ENCODE measurements at regions not wholly inside any gene's neighbourhood (a gene's known extent, or its start where the extent isn't known, plus 50 kb on each side); places are given as distances from the start of the nearest gene placed in this dataset.
A peak's percentile ranks its signal among the peaks of the same experiment; 100 is the strongest.

- H3K27ac Mint-ChIP-seq, result peak overlapping the region; percentile 95
These were observed 49.9 kb downstream of the SYNE3 start for GRCh38 chr14:95466506-95466905.

DNA sequence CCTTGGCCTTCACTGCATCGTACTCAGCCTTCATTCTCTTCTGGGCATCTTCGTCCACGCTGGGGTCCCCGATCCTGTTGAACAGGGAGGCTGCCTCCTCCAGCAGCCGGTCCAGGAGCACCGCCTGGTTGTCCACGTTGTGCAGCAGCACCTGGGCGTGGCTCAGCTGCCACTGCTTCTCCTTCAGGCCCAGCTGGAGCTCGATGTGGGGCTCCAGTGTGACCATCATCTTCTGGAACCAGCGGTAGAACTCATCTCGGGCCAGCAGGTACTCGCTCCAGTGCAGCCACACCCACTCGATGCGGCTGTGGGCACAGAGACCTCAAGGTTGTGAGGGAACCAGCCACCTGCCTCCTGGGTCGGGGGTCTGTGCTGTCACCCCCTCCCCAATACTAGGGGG lies 50.5 kb downstream of the SYNE3 start:
- no peaks in the 10 kb centered on the region for H3K9me3 Mint-ChIP-seq
- no peak overlapping the region for H3K4me3 Mint-ChIP-seq
- Histone ChIP-seq H3K36me3 (ENCODE audit: insufficient read depth, low read length) (peaks cover 64% of the 10 kb centered on the region), H3K27ac (ENCODE audit: low read depth in 1 of 2, low read length in 2 of 2) (peak overlapping the region; percentile 80 to 84), H3K27me3 (ENCODE audit: control insufficient read depth in 1 of 2, insufficient read depth in 2 of 2, low read length in 2 of 2) (no peaks in the 10 kb centered on the region), H3K4me3 (ENCODE audit: low read length) (no peak overlapping the region), H3K4me1 (ENCODE audit: insufficient read depth, low read length) (peaks cover 64% of the 10 kb centered on the region), H3K9me3 (ENCODE audit: control insufficient read depth in 1 of 2, insufficient read depth in 1 of 2, low read length in 2 of 2) (no peaks in the 10 kb centered on the region)
- TF ChIP-seq CTCF (IDR thresholded peaks at IDR 0.05), result no peak
- CTCF ChIA-PET, result no interaction called here
- peak overlapping the region; percentile 95 for H3K27ac Mint-ChIP-seq
- no peak for DNase-seq
- peaks cover 72% of the 10 kb centered on the region for H3K4me1 Mint-ChIP-seq (ENCODE audit: low read depth)
- POLR2A ChIA-PET, result interaction anchor here (0.6 to 1.2 kb wide), 2 partner anchors 31 to 53 kb away, joined by 3 to 4 read pairs; no protein-coding TSS in a partner anchor
- ATAC-seq (ENCODE audit: poor library complexity), result no peak
- peaks cover 66% of the 10 kb centered on the region for H3K36me3 Mint-ChIP-seq (ENCODE audit: low read depth)
- intact Hi-C loops (cut with DNase I, micrococcal nuclease), result no loop called here
- H3K27me3 Mint-ChIP-seq, result no peaks in the 10 kb centered on the region

More at GRCh38 chr14:95466506-95466905, 49.9 kb downstream of the SYNE3 start:
- Histone ChIP-seq H3K27me3 (ENCODE audit: control insufficient read depth in 1 of 2, insufficient read depth in 2 of 2, low read length in 2 of 2) (no peaks in the 10 kb centered on the region), H3K4me1 (ENCODE audit: insufficient read depth, low read length) (peaks cover 63% of the 10 kb centered on the region), H3K4me3 (ENCODE audit: low read length) (no peak overlapping the region), H3K27ac (ENCODE audit: low read depth in 1 of 2, low read length in 2 of 2) (peak overlapping the region; percentile 80 to 84), H3K9me3 (ENCODE audit: control insufficient read depth in 1 of 2, insufficient read depth in 1 of 2, low read length in 2 of 2) (no peaks in the 10 kb centered on the region), H3K36me3 (ENCODE audit: insufficient read depth, low read length) (peaks cover 64% of the 10 kb centered on the region)
- no peaks in the 10 kb centered on the region for H3K9me3 Mint-ChIP-seq
- H3K4me1 Mint-ChIP-seq (ENCODE audit: low read depth), result peaks cover 70% of the 10 kb centered on the region
- no peak for TF ChIP-seq CTCF (IDR thresholded peaks at IDR 0.05)
- ATAC-seq (ENCODE audit: poor library complexity) (no peak), DNase-seq (no peak)
- H3K36me3 Mint-ChIP-seq (ENCODE audit: low read depth), result peaks cover 72% of the 10 kb centered on the region
- no peaks in the 10 kb centered on the region for H3K27me3 Mint-ChIP-seq
- CTCF ChIA-PET, result no interaction called here
- POLR2A ChIA-PET, result no interaction called here
- no peak overlapping the region for H3K4me3 Mint-ChIP-seq
- intact Hi-C loops (cut with DNase I, micrococcal nuclease), result no loop called here

- peaks cover 78% of the 10 kb centered on the region for H3K4me1 Mint-ChIP-seq (ENCODE audit: low read depth)
- peak overlapping the region; percentile 80 to 84 for H3K27ac ChIP-seq (ENCODE audit: low read depth in 1 of 2, low read length in 2 of 2)
- H3K4me3 Mint-ChIP-seq, result no peak overlapping the region
- H3K9me3 Mint-ChIP-seq, result no peaks in the 10 kb centered on the region
- DNase-seq, result no peak
- H3K36me3 ChIP-seq (ENCODE audit: insufficient read depth, low read length), result peaks cover 67% of the 10 kb centered on the region
- no peaks in the 10 kb centered on the region for H3K9me3 ChIP-seq (ENCODE audit: control insufficient read depth in 1 of 2, insufficient read depth in 1 of 2, low read length in 2 of 2)
- ATAC-seq (ENCODE audit: poor library complexity), result no peak
- H3K36me3 Mint-ChIP-seq (ENCODE audit: low read depth), result peaks cover 66% of the 10 kb centered on the region
- H3K4me1 ChIP-seq (ENCODE audit: insufficient read depth, low read length), result peaks cover 69% of the 10 kb centered on the region
- H3K27me3 ChIP-seq (ENCODE audit: control insufficient read depth in 1 of 2, insufficient read depth in 2 of 2, low read length in 2 of 2), result no peaks in the 10 kb centered on the region
- peak overlapping the region; percentile 95 for H3K27ac Mint-ChIP-seq
- TF ChIP-seq CTCF (IDR thresholded peaks at IDR 0.05), result no peak
- H3K4me3 ChIP-seq (ENCODE audit: low read length), result no peak overlapping the region
- H3K27me3 Mint-ChIP-seq, result no peaks in the 10 kb centered on the region
- CTCF ChIA-PET, result interaction anchor here (2.7 to 4.1 kb wide), 2 partner anchors 23 to 62 kb away, joined by 12 to 18 read pairs; no protein-coding TSS in a partner anchor
- intact Hi-C loops (cut with DNase I, micrococcal nuclease), result no loop called here
- POLR2A ChIA-PET, result interaction anchor here (0.6 to 5.2 kb wide), 7 partner anchors 8 to 62 kb away, joined by 3 to 102 read pairs (median 18); partner anchors contain the start of gene SYNE3
These were observed 51.1 kb downstream of the SYNE3 start for GRCh38 chr14:95465358-95465757.

All from CD4-positive, alpha-beta T cell (primary cell).